NB4 (cell line): ENCODE measurements at regions not wholly inside any gene's neighbourhood (a gene's known extent, or its start where the extent isn't known, plus 50 kb on each side); places are given as distances from the start of the nearest gene placed in this dataset.

Experiments used
- CTCF ChIP-seq: IDR thresholded peaks from one replicate; pipeline ENCODE4 v1.5.1; 2012; ENCODE audit warnings: low read depth, low read length
- POLR2A ChIP-seq: IDR thresholded peaks from 2 replicates; pipeline ENCODE4 v1.6.1; 2011; ENCODE audit warnings: mild to moderate bottlenecking; ENCODE audit not compliant: insufficient read length; ENCODE audit errors: extremely low read depth

GRCh38 chr3:89690646-89691045, 583.2 kb downstream of the EPHA3 start:
- TF ChIP-seq CTCF (no peak), POLR2A (no peak)
